ENCODE measurements at regions not wholly inside any gene's neighbourhood (a gene's known extent, or its start where the extent isn't known, plus 50 kb on each side); places are given as distances from the start of the nearest gene placed in this dataset.
"Not testable (repeated sequence)": the region's sequence is repeated elsewhere in the genome, so short reads cannot be mapped to it uniquely, and the experiment has no call there.

DNA sequence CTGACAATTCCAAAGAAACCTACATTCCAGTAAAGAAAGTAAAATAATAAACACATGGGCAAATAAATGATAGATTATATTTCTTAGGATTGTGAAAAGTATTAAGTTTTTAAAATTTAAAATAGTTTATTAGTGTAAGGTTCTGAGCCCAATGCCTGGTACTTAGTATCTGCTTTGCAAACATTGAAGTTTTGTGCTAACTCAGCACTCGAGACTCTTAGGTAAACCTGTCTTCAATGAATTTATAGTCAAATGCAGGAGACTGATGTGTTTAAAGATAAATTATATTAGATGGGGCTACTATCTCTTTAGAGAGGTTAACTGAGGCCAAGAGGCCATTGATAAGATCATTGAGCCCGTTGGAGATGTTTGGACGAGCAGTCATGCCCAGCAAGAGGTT is 138.3 kb upstream of the SALL1 start:
- no peak for DNase-seq (ENCODE audit: low read depth in 2 of 3, low spot score in 1 of 3)

DNA sequence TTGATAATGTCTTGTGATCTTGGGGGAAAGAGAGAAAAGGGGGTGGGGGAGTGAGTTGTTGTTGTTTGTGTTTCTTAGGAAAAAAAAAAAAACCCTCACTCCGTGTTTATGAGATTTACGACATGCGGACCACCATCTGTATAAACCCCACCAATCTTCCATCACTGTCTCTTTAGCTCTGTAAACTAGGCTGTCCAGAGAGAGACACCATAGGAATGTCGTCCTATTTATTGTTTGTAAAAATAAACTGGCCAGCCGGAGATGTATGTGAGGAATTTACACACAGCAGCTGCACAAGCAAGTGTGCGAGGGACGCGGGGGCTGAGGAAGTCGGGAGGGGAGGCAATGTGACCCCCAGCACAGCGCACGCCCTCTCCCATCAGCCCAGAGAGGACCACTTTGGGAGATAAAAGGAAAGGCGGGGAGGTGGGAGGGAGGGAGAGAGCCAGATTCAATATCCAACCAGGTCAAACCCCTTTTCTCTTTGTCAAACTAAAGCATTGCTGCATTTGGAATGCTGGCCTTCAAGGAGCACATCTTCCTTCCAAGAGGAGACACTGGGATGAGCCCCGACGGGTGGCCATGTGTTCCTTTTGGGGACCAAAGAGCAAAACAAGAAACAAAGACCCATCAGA is 136.2 kb upstream of the SALL1 start:
- no peak for DNase-seq (ENCODE audit: low read depth in 2 of 3, low spot score in 1 of 3)

DNA sequence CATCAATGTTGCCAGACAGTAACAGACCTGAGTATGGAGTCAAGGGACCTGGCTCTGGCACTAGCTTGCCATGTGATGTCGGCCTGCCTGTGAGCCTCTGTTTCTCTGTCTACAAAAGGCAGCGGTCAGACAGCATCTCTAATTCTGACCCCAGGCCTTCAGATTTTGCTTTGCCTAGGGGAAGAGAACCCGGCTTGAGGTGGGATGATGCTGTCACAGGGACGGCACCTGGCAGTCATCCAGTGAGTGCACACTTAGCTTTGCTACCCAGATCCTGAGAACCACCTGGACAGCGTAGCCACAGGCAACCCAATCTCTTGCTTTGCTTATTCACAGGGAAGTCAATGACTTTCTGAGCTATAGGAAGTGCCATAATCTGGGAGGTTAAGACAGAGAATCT is 135.2 kb upstream of the SALL1 start:
- no peak for DNase-seq (ENCODE audit: low read depth in 2 of 3, low spot score in 1 of 3)

DNA sequence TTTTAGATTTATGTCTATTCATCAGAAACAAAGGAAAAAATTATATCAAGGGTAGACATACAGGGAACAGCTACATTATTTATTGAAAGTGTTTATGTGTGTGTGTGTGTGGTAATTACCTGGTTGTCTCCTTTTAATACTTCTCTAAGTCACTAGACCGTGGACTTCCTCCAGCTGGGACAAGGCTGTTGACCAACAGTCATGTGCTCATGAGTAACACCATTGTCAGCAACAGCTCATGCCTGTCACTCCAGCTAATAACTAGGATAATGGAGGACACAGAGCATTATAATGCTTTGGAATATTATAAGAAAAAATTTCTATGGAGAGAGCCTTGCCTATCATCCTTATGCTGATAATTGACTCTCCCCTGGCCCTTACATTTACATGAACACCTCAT is 125.3 kb upstream of the SALL1 start:
- DNase-seq (ENCODE audit: low read depth in 2 of 3, low spot score in 1 of 3): no peak

DNA sequence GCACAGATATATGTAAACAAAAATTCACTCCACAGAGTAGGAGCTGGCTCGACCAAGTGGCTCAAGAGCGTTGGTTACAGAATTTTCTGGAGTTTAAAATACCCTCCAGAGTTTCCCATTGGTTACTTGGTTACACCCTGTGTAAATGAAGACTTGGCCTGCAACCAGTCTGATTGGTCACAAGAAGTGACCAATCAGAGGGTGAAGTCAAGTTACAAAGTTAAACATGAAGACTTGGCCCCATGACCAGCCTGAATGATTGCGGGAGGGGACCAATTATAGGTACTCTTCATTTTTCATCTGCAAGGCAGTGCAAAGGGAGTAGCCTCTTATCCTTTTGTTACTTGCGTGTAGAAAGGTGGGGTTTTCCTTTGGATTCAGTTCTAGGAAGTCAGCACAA is 121.3 kb upstream of the SALL1 start:
- no peak for DNase-seq (ENCODE audit: low read depth in 2 of 3, low spot score in 1 of 3)

DNA sequence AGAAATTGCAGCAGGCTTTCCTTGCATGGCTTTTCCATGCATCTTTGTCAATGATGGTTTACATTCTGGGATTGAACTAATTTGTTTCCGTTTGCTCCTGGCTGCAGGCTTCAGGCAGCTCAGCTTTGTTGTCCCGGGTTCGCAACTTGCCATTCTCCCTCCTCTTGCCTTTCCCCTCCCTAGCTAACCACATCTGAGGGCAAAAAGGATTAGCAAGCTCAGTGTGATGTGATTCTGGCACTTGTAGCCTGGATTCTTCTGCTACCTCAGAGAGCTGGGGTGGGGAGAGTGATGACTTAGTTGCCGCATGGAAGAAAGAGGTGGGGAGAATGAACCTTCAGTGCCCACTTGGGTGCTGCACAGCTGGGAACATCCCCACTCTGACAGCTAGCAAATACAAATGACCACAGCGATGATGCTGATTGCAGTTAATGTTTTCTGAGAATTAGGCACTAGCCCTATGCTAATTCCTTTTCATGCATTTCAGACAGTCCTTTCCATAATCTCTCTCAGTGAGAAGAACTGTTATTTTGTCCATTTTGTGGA is 120.2 kb upstream of the SALL1 start:
- DNase-seq (ENCODE audit: low read depth in 2 of 3, low spot score in 1 of 3): no peak

DNA sequence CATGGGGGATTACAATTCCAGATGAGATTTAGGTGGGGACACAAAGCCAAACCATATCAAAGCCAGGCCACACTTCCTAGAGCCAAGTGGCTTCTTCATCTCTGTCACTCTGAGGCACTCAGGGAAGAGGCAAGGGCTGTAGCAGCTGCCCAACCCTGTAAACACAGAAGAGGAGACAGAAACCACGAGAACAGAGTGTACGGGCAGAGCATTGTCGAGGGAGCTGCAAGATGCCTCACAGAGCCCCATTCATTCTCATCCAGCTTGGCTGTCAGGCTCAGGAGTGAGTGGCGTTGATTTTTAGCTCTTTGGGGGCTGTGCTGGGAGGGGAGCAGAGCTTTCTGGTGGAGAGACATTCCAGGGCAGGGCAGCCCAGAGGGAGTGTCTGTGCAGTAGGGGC is 117.2 kb upstream of the SALL1 start:
- no peak for DNase-seq (ENCODE audit: low read depth in 2 of 3, low spot score in 1 of 3)

DNA sequence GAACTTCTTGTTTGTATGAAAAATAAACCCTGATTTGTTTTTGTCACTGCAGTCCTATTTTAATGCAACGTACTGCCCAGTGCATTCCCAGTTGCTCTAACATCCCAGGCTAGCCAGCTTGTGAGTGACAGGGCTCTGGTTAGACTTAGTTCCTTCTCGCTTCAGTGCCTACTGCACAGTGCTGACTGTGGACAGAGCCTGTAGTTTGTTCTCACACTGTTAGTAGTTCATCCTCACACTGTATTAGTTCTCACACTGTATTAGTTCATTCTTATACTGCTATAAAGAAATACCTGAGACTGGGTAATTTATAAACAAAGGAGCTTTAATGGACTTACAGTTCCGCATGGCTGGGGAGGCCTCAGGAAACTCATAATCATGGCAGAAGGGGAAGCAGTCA is 116.6 kb upstream of the SALL1 start:
- DNase-seq (ENCODE audit: low read depth in 2 of 3, low spot score in 1 of 3): no peak

DNA sequence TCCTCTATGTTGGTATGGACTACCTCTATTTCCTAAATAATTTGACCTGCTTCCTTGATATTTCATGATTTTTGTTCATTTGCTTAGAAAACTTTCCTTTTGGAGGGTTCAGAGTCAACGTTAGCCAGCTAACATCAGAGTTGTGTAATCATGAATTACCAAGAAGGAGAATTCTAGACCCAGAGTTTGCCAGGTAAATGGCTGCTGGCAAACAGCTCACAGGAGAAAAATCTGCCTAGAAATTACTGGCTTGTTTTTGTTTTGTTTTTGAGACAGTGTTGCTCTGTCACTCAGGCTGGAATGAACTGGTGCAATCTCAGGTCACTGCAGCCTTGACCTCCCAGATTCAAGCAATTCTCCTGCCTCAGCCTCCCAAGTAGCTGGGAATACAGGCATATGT is 111.4 kb upstream of the SALL1 start:
- DNase-seq (ENCODE audit: low read depth in 2 of 3, low spot score in 1 of 3): no peak

DNA sequence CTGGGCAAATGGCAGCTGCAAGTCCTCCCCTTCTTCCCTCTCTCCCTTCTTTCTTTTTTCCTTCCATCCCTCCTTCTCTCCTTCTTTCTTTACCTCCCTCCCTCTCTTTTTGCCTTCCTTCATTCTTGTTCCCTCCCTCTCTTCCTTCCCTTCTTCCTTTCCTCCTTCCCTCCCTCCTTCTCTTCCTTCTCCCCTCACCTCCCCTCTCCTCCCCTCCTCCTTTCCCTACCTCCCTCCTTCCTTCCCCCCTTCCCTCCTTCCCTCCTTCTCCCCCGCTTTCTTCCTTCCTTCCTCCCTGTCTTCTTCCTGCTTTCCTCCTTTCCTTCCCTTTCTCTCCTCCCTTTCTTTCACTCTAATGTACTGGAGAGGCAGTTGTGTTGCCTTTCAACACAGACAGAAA is 110.8 kb upstream of the SALL1 start:
- DNase-seq (ENCODE audit: low read depth in 2 of 3, low spot score in 1 of 3): no peak

DNA sequence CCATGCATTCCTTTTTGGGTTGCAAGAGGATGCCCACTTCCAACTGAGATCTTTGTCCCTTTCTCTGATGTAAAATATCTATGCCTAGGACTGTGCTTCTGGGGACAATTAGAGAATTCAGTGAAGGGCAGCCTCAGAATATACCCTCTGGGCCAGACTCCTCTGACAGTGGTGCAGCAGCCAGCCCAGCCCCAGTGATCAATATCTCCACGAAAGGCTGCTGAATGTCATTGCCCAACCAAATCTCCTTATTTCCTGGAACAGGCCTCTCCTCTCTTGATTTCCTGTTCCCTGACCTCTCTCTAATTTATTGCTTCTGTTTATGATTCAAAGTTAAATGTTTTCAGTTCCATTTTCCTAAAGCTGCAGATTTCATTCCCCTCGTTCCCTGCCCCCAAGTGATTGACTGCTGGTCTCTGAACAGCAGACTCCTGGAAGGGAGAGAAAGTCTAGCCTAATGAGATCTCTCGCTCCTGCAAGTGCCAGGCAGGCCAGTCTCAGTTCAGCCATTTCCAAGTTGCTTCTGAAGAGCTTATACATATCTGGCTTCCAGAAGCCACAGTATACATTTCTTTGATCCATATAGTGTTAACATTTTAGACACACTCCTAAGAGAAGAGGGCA is 104.4 kb upstream of the SALL1 start:
- no peak for DNase-seq (ENCODE audit: low read depth in 2 of 3, low spot score in 1 of 3)

DNA sequence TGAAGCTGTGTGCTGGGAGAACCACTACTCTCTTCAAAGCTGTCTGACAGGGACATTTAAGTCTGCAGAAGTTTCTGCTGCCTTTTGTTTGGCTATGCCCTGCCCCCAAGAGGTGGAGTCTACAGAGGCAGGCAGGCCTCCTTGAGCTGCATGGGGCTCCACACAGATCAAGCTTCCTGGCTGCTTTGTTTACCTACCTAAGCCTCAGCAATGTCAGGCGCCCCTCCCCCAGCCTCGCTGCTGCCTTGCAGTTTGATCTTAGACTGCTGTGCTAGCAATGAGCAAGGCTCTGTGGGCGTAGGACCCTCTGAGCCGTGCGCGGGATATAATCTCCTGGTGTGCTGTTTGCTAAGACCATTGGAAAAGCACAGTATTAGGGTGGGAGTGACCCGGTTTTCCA is 103.3 kb upstream of the SALL1 start:
- not testable (repeated sequence) for DNase-seq (ENCODE audit: low read depth in 2 of 3, low spot score in 1 of 3)

DNA sequence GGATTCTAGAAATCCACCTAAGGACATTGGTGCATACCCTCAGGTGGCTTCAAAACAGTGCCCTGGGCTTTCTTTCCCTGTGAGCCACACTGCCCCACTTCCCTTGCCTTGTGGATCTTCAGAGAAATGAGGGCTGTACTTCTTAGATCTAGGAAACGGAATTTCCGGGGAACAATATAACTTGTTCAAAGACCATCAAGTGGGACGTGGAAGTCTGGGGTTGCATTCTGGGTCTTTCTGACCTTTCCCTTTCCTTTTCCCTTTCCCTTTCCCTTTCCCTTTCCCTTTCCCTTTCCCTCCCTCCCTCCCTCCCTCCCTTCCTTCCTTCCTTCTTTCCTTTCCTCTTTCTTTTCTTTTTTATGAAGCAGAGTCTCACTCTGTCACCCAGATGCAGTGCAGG is 97.1 kb upstream of the SALL1 start:
- no peak for DNase-seq (ENCODE audit: low read depth in 2 of 3, low spot score in 1 of 3)

DNA sequence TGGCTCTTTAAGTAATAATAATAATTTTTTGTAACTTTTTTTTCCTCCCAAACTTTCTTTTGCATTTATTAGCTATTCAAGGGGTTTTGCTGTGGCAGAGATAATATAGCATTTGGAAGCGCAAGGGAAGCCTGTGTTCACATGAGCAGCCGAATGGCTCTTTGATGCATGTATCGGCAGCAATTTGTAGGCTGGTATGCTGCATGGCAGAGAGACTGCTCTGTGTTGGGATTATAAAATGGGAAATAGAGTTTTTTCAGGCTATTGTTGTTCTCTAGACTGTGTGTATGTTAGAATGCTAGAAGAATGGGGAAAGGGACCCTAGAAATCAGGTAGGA is 94.6 kb upstream of the SALL1 start:
- no peak for DNase-seq (ENCODE audit: low read depth in 2 of 3, low spot score in 1 of 3)

DNA sequence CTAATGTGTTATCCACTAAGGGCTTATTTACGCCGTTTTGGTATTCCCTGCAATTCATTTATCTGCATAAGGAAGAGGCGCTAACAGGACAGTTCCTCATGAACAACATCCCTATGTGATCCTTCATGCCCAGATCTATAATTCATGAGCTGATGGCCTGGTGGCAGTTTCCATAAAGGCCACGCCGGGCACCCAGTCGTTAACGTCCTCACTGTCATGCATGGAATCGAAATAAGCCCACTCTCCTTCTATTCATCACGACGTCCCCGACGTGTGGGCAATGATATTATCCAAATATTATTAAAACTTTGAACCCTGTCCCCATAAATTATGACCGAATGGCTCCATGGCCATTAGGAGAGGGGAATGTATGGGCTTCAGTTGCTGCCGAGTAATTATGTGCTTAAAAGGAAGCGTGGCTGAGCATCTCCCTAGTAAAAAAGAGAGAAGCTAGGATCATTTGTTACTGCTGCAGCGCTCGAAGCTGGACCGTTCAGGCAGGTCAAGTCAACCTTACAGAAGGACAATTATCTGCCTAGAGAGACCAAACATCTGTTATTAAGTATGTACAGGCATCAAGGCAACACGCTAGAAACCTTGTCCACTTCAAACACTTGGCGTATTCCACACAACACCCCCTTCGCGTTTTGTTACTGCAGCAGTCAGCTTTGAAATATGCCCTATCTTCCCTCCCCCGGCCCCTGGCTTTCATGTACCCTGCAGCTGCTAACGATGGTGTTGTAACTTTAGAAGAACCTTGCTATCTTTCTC is 94.0 kb upstream of the SALL1 start:
- no peak for DNase-seq (ENCODE audit: low read depth in 2 of 3, low spot score in 1 of 3)

DNA sequence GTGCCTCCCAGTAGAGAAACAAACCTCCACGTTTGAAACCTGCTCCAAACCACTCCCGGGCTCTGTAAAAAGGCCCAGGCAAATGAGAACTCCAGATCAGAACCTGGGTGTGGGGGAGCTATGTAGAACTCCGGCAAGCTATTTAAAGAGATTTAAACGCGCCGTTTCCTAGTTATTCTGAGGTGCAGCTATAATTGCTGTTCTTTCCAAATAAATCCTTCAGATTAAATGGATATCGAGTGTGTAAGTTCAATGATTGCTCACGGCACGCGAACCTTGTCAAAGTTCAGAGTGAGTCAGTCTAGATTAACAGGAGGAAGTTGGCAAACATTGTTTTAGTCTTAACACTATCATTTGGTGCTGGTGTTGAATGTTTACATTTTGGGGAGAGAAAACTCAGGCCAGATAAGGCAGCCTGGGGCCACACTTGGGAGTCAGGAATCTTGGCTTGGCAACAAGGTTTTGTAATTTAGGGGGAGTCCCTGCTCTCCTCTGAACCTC is 92.9 kb upstream of the SALL1 start:
- DNase-seq (ENCODE audit: low read depth in 2 of 3, low spot score in 1 of 3): no peak

DNA sequence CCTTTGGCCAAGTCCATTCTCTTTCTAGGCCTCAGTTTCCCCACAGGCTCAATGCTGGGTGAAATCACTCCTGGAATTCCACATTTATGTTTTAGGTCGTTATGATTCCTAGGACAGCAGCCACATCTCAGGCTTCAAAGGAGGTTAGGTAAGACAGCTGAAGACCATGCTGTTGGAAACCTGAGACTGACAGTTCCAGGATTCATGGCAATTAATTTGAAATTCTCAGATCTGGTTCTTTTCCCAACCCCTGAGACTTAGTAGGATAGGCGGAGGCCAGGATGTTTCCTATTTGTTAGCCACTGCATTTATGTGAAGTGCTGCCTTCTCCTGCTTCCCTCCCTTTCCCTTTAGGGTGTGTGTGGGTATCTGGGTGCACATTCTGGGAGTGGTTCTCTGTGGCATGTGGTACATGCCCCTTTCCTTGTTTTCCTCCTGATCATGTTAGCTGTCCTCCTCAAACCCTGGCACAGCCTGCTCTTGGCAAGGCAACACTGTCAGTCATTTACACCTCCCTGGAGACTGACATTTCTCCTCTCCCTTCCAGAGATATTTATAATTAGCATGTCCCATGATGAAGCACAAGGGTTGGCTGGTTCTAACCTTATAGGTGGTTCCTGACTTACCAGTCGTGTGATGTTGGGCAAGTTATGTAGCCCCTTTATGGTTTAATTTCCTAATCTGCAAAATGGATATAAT is 91.4 kb upstream of the SALL1 start:
- DNase-seq (ENCODE audit: low read depth in 2 of 3, low spot score in 1 of 3): no peak

DNA sequence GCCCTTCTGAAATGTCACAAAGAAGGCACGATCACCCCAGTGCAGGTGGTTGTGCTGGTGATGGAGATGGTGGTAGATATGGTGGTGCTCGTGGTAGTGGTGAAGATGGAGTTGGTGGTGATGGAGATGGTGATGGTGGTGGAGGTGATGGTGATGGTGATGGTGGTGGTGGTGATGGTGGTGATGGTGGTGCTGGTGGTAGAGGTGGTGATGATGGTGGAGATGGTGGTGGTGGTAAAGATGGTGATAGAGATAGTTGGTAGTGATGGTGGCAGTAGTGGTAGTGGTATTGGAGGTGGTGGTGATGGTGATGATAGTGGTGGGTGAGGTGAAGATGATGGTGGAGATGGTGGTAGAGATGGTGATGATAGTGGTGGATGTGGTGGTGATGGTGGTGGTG is 88.1 kb upstream of the SALL1 start:
- no peak for DNase-seq (ENCODE audit: low read depth in 2 of 3, low spot score in 1 of 3)

DNA sequence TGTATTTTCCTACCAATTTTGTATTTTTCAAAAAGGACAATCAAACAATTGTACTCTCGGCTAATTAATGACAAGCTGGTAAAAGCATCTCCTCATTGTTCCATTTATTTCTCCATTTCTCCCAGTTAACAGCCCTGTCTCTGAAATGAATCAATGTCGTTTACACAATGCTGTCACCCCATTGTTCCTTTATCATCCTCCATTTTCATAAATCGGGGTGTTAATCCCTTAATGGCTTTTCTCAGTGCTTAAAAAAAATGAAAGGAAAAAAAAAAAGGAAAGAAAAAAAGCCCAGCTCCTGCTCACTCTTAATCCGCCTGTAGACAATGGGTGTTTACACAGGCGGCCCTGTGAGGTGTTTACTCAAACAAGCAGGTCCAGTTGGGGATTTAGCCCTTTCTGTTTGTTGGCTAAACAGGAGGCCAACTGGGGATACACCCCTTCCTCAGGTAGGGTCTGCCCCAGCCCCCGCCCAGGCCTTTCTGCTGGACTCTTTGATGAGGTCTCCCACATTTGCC is 86.8 kb upstream of the SALL1 start:
- DNase-seq (ENCODE audit: low read depth in 2 of 3, low spot score in 1 of 3): no peak

DNA sequence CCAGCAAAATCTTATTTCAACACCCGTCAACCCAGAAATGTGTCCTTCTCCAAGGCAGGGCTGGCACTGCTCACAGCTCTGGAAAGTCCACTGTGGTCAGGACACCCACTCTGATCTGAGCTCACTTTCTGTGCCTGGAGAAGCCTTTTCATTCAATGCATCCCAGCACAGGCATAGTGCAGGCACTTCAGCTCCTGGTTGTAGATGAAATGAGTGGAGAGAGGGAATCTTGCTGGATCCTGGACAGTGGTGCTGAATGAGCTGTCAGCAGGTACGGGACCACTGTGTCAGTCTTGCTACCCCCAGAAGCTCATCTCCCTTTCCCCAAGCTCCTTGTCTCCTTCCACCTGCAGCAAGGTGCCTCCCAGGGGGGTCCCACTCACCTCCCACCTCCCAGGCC is 86.1 kb upstream of the SALL1 start:
- DNase-seq (ENCODE audit: low read depth in 2 of 3, low spot score in 1 of 3): no peak

DNA sequence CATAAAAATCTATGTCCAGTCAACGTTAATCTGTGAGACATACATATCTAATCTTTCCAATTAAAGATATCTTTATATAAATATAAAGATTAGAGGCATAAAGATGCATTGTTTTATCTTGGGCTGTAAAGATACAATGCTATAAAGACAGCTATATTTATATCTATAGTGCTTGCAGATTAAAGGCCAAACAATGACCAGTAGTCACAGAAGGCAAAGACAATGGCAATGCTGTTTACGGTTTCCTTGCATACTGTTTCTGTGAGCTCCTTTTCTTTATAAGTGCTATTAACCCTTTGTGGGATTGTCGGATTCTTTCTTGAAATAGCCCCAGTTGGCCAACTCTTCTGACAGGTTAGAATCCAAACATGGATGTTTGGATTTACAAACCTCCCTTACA is 85.5 kb upstream of the SALL1 start:
- DNase-seq (ENCODE audit: low read depth in 2 of 3, low spot score in 1 of 3): no peak

DNA sequence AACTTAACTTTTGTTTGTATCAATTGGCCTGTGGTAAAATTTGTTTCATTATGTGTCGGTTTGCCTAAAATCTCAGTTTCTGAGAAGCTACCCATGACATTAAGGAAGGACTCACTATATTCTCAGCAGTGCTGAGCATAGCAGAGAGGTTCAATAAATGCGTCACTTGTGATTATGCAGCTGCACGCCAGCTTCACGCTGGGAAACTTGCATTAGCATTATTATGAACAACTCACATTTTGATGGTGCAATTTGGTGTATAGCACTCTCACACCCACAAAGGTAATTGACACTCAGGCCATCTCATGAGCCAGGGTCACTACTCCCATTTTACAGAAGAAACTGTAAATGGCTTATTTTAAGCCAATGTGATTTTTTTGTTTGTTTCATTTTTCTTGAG is 80.6 kb upstream of the SALL1 start:
- no peak for DNase-seq (ENCODE audit: low read depth in 2 of 3, low spot score in 1 of 3)
